ENCODE measurements at regions not wholly inside any gene's neighbourhood (a gene's known extent, or its start where the extent isn't known, plus 50 kb on each side); places are given as distances from the start of the nearest gene placed in this dataset.

DNA sequence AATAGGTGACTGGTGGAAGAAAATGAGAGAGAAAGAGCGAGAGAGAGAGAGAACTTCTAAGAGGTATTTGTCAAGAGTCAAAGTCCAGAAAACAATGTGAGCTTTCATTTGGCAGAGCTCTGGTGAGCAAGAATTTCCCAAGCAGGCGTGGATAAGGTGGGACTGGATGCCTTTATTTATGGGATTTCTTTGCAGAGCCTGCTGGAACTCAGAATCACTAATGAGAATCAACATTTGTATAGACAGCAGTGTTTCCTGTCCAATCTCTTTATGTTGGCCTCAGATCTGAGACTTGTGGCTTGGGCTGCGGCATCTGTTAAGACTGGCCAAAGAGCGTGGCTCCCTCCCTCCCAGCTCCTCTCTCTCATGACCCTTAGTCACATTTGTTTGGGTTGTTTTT is 67.9 kb upstream of the TBL1X start:
- TF ChIP-seq, protein P1, sequence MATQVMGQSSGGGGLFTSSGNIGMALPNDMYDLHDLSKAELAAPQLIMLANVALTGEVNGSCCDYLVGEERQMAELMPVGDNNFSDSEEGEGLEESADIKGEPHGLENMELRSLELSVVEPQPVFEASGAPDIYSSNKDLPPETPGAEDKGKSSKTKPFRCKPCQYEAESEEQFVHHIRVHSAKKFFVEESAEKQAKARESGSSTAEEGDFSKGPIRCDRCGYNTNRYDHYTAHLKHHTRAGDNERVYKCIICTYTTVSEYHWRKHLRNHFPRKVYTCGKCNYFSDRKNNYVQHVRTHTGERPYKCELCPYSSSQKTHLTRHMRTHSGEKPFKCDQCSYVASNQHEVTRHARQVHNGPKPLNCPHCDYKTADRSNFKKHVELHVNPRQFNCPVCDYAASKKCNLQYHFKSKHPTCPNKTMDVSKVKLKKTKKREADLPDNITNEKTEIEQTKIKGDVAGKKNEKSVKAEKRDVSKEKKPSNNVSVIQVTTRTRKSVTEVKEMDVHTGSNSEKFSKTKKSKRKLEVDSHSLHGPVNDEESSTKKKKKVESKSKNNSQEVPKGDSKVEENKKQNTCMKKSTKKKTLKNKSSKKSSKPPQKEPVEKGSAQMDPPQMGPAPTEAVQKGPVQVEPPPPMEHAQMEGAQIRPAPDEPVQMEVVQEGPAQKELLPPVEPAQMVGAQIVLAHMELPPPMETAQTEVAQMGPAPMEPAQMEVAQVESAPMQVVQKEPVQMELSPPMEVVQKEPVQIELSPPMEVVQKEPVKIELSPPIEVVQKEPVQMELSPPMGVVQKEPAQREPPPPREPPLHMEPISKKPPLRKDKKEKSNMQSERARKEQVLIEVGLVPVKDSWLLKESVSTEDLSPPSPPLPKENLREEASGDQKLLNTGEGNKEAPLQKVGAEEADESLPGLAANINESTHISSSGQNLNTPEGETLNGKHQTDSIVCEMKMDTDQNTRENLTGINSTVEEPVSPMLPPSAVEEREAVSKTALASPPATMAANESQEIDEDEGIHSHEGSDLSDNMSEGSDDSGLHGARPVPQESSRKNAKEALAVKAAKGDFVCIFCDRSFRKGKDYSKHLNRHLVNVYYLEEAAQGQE (IDR thresholded peaks at IDR 0.05; ENCODE audit: insufficient read depth in 1 of 2, low read depth in 2 of 2, low read length in 2 of 2) = no peak
- TF ChIP-seq TAF1 (IDR thresholded peaks at IDR 0.05; ENCODE audit: borderline replicate concordance, insufficient read depth, low read length) = no peak
- TF ChIP-seq FOXP2 (optimal IDR thresholded peaks at IDR 0.05; ENCODE audit: borderline replicate concordance, extremely low read depth, extremely low read length, insufficient read depth) = no peak
- TF ChIP-seq SIN3A (IDR thresholded peaks at IDR 0.05; ENCODE audit: borderline replicate concordance, insufficient read depth, low read length) = no peak
- no peak for TF ChIP-seq POLR2AphosphoS5 (IDR thresholded peaks at IDR 0.05; ENCODE audit: low read depth, low read length)

DNA sequence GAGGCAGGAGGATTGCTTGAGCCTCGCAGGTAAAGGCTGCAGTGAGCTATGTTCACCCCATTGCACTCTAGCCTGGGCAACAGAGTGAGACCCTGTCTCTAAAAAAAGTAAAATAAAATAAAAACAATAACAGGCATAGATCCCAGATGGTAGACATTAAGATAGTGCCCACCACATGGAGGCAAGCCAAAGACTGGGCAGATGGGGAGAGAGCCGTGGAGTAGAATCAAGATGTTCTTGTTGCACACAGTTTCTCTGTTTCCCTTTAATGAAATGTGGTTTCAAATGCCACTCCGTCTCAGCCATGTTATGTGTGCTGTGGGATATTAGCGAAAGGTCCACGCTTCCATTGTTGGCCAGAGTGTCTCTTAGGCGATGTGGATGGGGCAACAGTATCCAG is 63.8 kb upstream of the TBL1X start:
- no peak for TF ChIP-seq POLR2AphosphoS5 (IDR thresholded peaks at IDR 0.05; ENCODE audit: low read depth, low read length)
- no peak for TF ChIP-seq TAF1 (IDR thresholded peaks at IDR 0.05; ENCODE audit: borderline replicate concordance, insufficient read depth, low read length)
- TF ChIP-seq SIN3A (IDR thresholded peaks at IDR 0.05; ENCODE audit: borderline replicate concordance, insufficient read depth, low read length) = no peak
- TF ChIP-seq, protein P1 (IDR thresholded peaks at IDR 0.05; ENCODE audit: insufficient read depth in 1 of 2, low read depth in 2 of 2, low read length in 2 of 2) = no peak
- TF ChIP-seq FOXP2 (optimal IDR thresholded peaks at IDR 0.05; ENCODE audit: borderline replicate concordance, extremely low read depth, extremely low read length, insufficient read depth) = no peak

DNA sequence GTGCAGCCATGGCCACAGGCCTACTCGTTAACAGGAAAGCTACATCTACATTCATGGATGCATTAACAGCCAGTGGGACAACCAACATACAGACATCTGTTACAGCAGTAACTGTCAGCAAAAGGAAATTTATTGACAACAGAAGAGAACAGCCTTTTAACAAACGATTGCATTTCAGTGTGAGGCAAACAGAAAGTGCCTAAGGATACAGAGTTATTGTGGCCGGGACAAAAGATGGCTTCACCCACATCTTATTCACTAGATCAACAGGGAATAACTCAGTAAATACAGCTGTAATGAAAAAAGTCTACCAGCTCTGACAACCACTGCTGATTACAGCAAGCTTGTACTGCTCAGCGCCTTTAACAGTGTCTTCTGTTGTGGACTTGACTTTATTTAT is 61.5 kb upstream of the TBL1X start:
- TF ChIP-seq, protein P1 (IDR thresholded peaks at IDR 0.05; ENCODE audit: insufficient read depth in 1 of 2, low read depth in 2 of 2, low read length in 2 of 2) = no peak
- TF ChIP-seq POLR2AphosphoS5 (IDR thresholded peaks at IDR 0.05; ENCODE audit: low read depth, low read length) (no peak), FOXP2 (optimal IDR thresholded peaks at IDR 0.05; ENCODE audit: borderline replicate concordance, extremely low read depth, extremely low read length, insufficient read depth) (no peak), SIN3A (IDR thresholded peaks at IDR 0.05; ENCODE audit: borderline replicate concordance, insufficient read depth, low read length) (no peak), TAF1 (IDR thresholded peaks at IDR 0.05; ENCODE audit: borderline replicate concordance, insufficient read depth, low read length) (no peak)

DNA sequence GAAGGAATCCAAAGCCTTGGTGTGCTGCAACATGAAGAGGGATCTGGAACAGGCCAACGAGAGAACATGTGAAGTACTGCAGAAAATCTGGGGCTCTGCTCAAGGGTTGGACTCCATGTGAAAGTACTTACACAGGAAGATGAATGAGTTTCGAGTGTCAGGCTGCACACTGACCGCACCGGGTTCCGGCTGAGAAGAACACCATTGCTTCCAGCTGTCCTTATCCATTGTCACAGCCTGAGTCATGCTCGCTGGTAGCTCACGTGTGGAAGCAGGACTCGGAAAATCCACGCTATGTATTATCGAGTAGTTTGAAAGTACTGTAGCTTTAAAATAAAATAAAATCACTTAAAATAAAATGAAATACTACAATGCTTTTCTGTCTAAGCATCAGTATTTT is 50.4 kb upstream of the TBL1X start:
- TF ChIP-seq POLR2AphosphoS5 (IDR thresholded peaks at IDR 0.05; ENCODE audit: low read depth, low read length) = no peak
- TF ChIP-seq, protein P1 (IDR thresholded peaks at IDR 0.05; ENCODE audit: insufficient read depth in 1 of 2, low read depth in 2 of 2, low read length in 2 of 2) = no peak
- TF ChIP-seq TAF1 (IDR thresholded peaks at IDR 0.05; ENCODE audit: borderline replicate concordance, insufficient read depth, low read length) = no peak
- TF ChIP-seq SIN3A (IDR thresholded peaks at IDR 0.05; ENCODE audit: borderline replicate concordance, insufficient read depth, low read length) = no peak
- no peak for TF ChIP-seq FOXP2 (optimal IDR thresholded peaks at IDR 0.05; ENCODE audit: borderline replicate concordance, extremely low read depth, extremely low read length, insufficient read depth)
